Transverse colon (tissue), 4 donors: ENCODE measurements at regions not wholly inside any gene's neighbourhood (a gene's known extent, or its start where the extent isn't known, plus 50 kb on each side); places are given as distances from the start of the nearest gene placed in this dataset.

Experiments
- EP300 ChIP-seq: sonication (generic); formaldehyde crosslinking; IDR thresholded peaks from one replicate; pipeline ENCODE4 v1.6.1; 2017; ENCODE audit warnings: antibody characterized with exemption, low read depth
- POLR2AphosphoS5 ChIP-seq, 3 donors: sonication (generic); formaldehyde crosslinking; IDR thresholded peaks; one replicate each; pipeline ENCODE4 v1.6.1; 2016; ENCODE audit warnings: antibody characterized with exemption in 3 of 3
- TF ChIP-seq, protein P1 (sequence below), 5 experiments: fragments of 200-600 bp in 3 of 5; fragments of 450-650 bp in 2 of 5; sonication (generic) in 3 of 5; IDR thresholded peaks; 1 replicate in 2 of 5; 2 replicates in 3 of 5; pipeline ENCODE4 v1.5.1; 2016 to 2017; ENCODE audit warnings: antibody characterized with exemption in 5 of 5, inconsistent platforms in 3 of 5, mild to moderate bottlenecking in 2 of 5, moderate library complexity in 1 of 5

DNA sequence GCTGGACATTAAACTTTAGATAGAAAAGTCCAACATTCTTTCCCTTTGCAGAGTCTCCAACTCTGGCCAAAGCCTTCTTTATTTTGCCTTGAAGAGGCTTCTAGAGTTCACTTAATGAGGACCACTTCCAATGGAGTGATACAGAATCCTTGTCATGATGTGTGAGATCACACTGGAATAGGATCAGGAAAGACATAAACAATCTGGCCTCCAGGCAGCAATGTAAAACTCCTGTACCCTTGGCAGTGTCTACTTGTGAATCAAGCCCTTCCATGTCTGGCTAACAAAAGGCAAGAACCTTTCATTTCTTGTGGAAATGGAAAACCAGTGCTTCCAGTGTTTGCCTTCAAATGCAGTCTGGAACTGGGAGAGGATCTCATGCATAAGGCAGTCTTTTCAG is 56.5 kb upstream of the FIBIN start:
- TF ChIP-seq, protein P1, sequence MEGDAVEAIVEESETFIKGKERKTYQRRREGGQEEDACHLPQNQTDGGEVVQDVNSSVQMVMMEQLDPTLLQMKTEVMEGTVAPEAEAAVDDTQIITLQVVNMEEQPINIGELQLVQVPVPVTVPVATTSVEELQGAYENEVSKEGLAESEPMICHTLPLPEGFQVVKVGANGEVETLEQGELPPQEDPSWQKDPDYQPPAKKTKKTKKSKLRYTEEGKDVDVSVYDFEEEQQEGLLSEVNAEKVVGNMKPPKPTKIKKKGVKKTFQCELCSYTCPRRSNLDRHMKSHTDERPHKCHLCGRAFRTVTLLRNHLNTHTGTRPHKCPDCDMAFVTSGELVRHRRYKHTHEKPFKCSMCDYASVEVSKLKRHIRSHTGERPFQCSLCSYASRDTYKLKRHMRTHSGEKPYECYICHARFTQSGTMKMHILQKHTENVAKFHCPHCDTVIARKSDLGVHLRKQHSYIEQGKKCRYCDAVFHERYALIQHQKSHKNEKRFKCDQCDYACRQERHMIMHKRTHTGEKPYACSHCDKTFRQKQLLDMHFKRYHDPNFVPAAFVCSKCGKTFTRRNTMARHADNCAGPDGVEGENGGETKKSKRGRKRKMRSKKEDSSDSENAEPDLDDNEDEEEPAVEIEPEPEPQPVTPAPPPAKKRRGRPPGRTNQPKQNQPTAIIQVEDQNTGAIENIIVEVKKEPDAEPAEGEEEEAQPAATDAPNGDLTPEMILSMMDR (IDR thresholded peaks at IDR 0.05) = no peak
- TF ChIP-seq POLR2AphosphoS5 (IDR thresholded peaks at IDR 0.05) (no peak), EP300 (no peak)
